Heart left ventricle (tissue), 16 donors: ENCODE measurements at regions not wholly inside any gene's neighbourhood (a gene's known extent, or its start where the extent isn't known, plus 50 kb on each side); places are given as distances from the start of the nearest gene placed in this dataset.
A peak's percentile ranks its signal among the peaks of the same experiment; 100 is the strongest.

Experiments used
- ATAC-seq, 4 donors: fragments of 200-7000 bp; cut with Tn5 transposase; one replicate each; pipeline ENCODE4 v1.9.1; 2020 to 2022; ENCODE audit warnings: moderate library complexity in 4 of 4, mild to moderate bottlenecking in 3 of 4, moderate number of reproducible peaks in 1 of 4
- DNase-seq, 5 donors: peaks; one replicate each; pipeline ENCODE4 v3.0.0-alpha.2; 2020
- H3K27ac ChIP-seq, 12 donors: fragments of 200-600 bp; sonication (generic) in 4 of 12; one replicate each; pipeline versions ENCODE4 v1.5.0 to v1.8.0; 2016 to 2022; ENCODE audit warnings: mild to moderate bottlenecking in 2 of 12
- H3K27me3 ChIP-seq, 9 donors: fragments of 200-600 bp; sonication (generic) in 2 of 9; one replicate each; pipeline versions ENCODE4 v1.5.1 to v1.8.0; 2016 to 2022; ENCODE audit warnings: mild to moderate bottlenecking in 3 of 9
- H3K36me3 ChIP-seq, 9 donors: fragments of 200-600 bp; sonication (generic) in 2 of 9; one replicate each; pipeline versions ENCODE4 v1.5.0 to v1.8.0; 2018 to 2022; ENCODE audit warnings: mild to moderate bottlenecking in 2 of 9
- H3K4me1 ChIP-seq, 12 donors: fragments of 200-600 bp; sonication (generic) in 4 of 12; one replicate each; pipeline versions ENCODE4 v1.5.0 to v1.8.0; 2016 to 2022; ENCODE audit warnings: mild to moderate bottlenecking in 3 of 12
- H3K4me3 ChIP-seq, 12 donors: fragments of 200-600 bp; sonication (generic) in 4 of 12; one replicate each; pipeline versions ENCODE4 v1.5.0 to v1.8.0; 2017 to 2022; ENCODE audit warnings: mild to moderate bottlenecking in 9 of 12, moderate library complexity in 4 of 12
- H3K9me3 ChIP-seq, 12 donors: fragments of 200-600 bp; sonication (generic) in 4 of 12; one replicate each; pipeline versions ENCODE4 v1.5.0 to v1.8.0; 2016 to 2022; ENCODE audit warnings: mild to moderate bottlenecking in 1 of 12
- CTCF ChIP-seq, 12 donors: fragments of 200-600 bp; sonication (generic) in 4 of 12; IDR thresholded peaks; one replicate each; pipeline versions ENCODE4 v1.5.0 to v1.8.0; 2018 to 2022; ENCODE audit warnings: antibody characterized with exemption in 12 of 12, mild to moderate bottlenecking in 5 of 12
- POLR2A ChIP-seq, 2 donors: fragments of 450-650 bp; IDR thresholded peaks; one replicate each; pipeline ENCODE4 v1.6.1; 2017; ENCODE audit warnings: antibody characterized with exemption in 2 of 2, mild to moderate bottlenecking in 2 of 2, moderate library complexity in 2 of 2
- WGBS, 4 donors: extraction: QIAGEN DNeasy Blood & Tissue Kit in 2 of 4; methylation state at CpG; one replicate each; pipeline versions ENCODE4 v1.1.5 to v1.1.7; 2013 to 2018; 5-methylcytosine and 5-hydroxymethylcytosine counted together
- intact Hi-C, 10 donors: fragments of 100-400 bp; cut with DNase I; formaldehyde crosslinking; loops; one replicate each; pipeline versions ENCODE4 v1.11.1 to v1.14.2; 2022
- donor health status: ischemic (EF 13 %, LVEDD 7.1; RV severe dilation, severe dysfunction).
- donor health status: healthy with polysubstance abuse.
- donor health status: DM: no; HTN: yes; CAD: no.
- donor health status: DM: no; HTN: no; CAD: no.
- donor health status: ischemic (EF 25% LVEDD 6.9; RV normal size, moderate dysfunction).
- donor health status: ischemic (EF 25% LVEDD 5.7; RV mildly dilated, moderate dysfunction).
- donor health status: healthy.
- donor health status: DM: yes; HTN: yes; CAD: no.
- donor health status: ischemic (EF 35%, LVEDD 5.7; RV mildly dilated, moderate dysfunction).
- donor health status: nonischemic (EF 11% LVEDD 7.7; RV severe dilation, severe dysfunction).
- donor health status: DM: yes; HTN: yes; CAD: no.
- donor health status: PGD.
- donor health status: ischemic (EF 29% LVEDD 5.4; RV normal size, mild dysfunction).
- donor health status: nonischemic (EF 23%, LVEDD 6.1; RV moderate dilation, normal function).

DNA sequence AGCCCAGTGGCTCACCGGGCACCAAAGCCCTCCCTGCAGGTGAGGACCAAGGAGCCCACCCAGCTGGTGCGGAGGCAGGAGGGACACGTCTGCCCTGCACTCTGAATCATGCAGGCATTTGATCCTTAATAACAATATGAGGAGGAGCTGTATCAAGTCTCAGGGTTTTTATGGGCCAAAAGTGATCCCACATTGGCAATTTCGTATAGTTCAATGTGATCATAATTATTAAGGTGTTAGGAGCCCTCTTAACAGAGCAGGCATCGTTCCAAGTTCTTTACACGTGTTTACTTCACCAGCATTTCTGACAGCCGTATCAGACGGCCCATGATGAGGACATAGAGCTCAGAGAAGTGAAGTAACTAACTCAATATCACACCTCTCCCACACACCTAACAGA, 91.9 kb upstream of the PRR5 start:
- ATAC-seq (no peak), DNase-seq (no peak)
- Histone ChIP-seq H3K27ac (no peak overlapping the region), H3K36me3 (no peaks in the 10 kb centered on the region), H3K4me1 (no peaks in the 10 kb centered on the region), H3K4me3 (no peak overlapping the region), H3K9me3 (peaks cover 0 to 48% (median 39%) of the 10 kb centered on the region in 12 donors), H3K27me3 (peaks cover 0 to 5% (median 0%) of the 10 kb centered on the region in 9 donors)
- no peak for TF ChIP-seq CTCF (IDR thresholded peaks at IDR 0.05)
- TF ChIP-seq POLR2A (IDR thresholded peaks at IDR 0.05) = no peak
- WGBS, 4 donors = 88 to 92% (median 91%) methylated on average over 8 of the region's 8 CpGs
- intact Hi-C loops = no loop called here

- Histone ChIP-seq H3K36me3 (no peaks in the 10 kb centered on the region), H3K27me3 (peaks cover 0 to 5% (median 0%) of the 10 kb centered on the region in 9 donors), H3K9me3 (peaks cover 0 to 42% (median 35%) of the 10 kb centered on the region in 12 donors), H3K4me1 (no peaks in the 10 kb centered on the region), H3K27ac (no peak overlapping the region), H3K4me3 (no peak overlapping the region)
- intact Hi-C loops = no loop called here
- no peak for ATAC-seq
- peak in 1 of 5 donors; percentile 42 for DNase-seq
- no peak for TF ChIP-seq CTCF (IDR thresholded peaks at IDR 0.05)
- WGBS, 4 donors = 80 to 86% (median 82%) methylated on average over 10 to 12 of the region's 12 CpGs
Observed at GRCh38 chr22:44609400-44609988, 92.5 kb upstream of the PRR5 start.

DNA sequence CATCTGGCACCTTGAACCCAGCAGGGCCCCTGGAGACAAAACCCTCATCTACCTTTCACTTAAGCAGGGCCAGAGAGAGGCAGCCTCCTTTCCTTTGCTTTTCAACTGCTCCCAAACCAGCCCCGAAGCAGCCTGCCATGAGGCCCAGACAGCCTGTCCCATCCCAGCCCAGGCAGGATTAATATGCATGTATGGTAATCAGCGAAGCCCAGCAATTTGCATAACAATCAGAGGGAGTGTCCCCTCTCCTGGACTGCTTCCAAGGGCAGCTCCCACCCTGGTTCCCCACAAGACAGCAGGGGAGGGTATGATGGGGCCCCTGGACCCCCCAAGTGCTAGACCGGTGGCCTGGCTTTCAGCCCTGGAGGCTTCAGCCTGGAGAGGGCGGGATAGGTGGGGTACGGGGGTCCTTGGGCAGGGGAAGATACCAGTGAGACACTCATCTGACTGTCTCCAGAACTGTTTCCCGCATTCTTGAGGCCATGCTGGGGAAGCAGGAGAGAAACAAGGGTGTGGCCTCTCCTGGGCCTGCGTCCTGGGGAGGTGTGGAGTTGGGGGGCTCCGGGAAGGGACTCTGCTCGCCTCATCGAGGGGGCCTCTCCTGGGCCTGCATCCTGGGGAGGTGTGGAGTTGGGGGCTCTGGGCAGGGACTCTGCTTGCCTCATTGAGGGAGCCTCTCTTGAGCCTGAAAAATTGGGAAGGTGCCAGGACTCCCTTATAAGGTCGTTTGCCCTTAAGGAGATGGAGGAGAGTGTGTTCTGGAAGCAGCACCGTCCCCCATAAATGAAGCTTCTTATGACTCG, 93.2 kb upstream of the PRR5 start:
- Histone ChIP-seq H3K27ac (no peak overlapping the region), H3K9me3 (peaks cover 0 to 35% (median 29%) of the 10 kb centered on the region in 12 donors), H3K4me3 (no peak overlapping the region), H3K27me3 (peaks cover 0 to 5% (median 0%) of the 10 kb centered on the region in 9 donors), H3K4me1 (no peaks in the 10 kb centered on the region), H3K36me3 (no peaks in the 10 kb centered on the region)
- 55 to 80% (median 59%) methylated on average over 8 to 13 of the region's 13 CpGs for WGBS, 4 donors
- DNase-seq (peak in 1 of 5 donors; percentile 36), ATAC-seq (no peak)
- TF ChIP-seq CTCF (IDR thresholded peaks at IDR 0.05) (no peak), POLR2A (IDR thresholded peaks at IDR 0.05) (no peak)
- intact Hi-C loops = no loop called here

DNA sequence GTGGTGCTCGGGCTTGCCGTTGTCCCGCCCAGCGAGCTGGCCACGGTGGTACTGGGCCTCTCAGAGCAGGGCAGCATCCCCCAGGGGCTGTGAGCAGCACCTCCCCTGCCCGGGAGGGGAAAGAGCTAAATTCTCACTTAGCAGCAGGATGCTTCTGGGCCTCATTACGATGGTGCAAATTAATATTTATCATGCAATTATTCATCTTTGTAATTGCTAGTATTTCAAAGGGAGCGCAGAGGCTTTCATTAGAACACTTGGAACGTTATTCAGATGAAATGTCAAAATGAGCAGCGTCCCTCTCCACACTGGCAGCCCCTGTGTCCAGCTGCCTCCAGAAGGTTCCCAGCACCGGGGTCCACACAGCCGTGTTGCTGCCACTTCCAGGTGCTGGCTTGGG, 95.9 kb upstream of the PRR5 start:
- no peak for TF ChIP-seq CTCF (IDR thresholded peaks at IDR 0.05)
- TF ChIP-seq POLR2A (IDR thresholded peaks at IDR 0.05) = no peak
- Histone ChIP-seq H3K4me3 (no peak overlapping the region), H3K9me3 (peaks cover 0 to 9% (median 5%) of the 10 kb centered on the region in 12 donors), H3K36me3 (no peaks in the 10 kb centered on the region), H3K27me3 (peaks cover 0 to 7% (median 0%) of the 10 kb centered on the region in 9 donors), H3K4me1 (peaks cover 0 to 4% (median 0%) of the 10 kb centered on the region in 12 donors), H3K27ac (no peak overlapping the region)
- intact Hi-C loops = no loop called here
- 74 to 82% (median 77%) methylated on average over 12 of the region's 12 CpGs for WGBS, 4 donors
- no peak for ATAC-seq
- DNase-seq = no peak
